Osteoblast (primary cell): ENCODE measurements at regions not wholly inside any gene's neighbourhood (a gene's known extent, or its start where the extent isn't known, plus 50 kb on each side); places are given as distances from the start of the nearest gene placed in this dataset.

ENCODE experiments used
- DNase-seq: peaks from one replicate; pipeline ENCODE4 v3.0.0; 2011; ENCODE audit warnings: low spot score, mixed read lengths; ENCODE audit not compliant: insufficient read length; ENCODE audit errors: missing footprints
- H2AFZ ChIP-seq: 2 replicates; pipeline ENCODE4 v1.6.0; 2011; ENCODE audit warnings: mild to moderate bottlenecking, low read length
- H3K27ac ChIP-seq: 2 replicates; pipeline ENCODE4 v1.5.1; 2011; ENCODE audit warnings: mild to moderate bottlenecking, low read depth, low read length, moderate library complexity
- H3K27me3 ChIP-seq: 2 replicates; pipeline ENCODE4 v1.6.0; 2012; ENCODE audit warnings: mild to moderate bottlenecking, control low read depth, inconsistent platforms, low read length, moderate library complexity; ENCODE audit not compliant: insufficient read depth
- H3K36me3 ChIP-seq: 2 replicates; pipeline ENCODE4 v1.5.1; 2011; ENCODE audit warnings: mild to moderate bottlenecking, low read length, control low read depth, moderate library complexity; ENCODE audit not compliant: insufficient read depth
- H3K4me1 ChIP-seq: 2 replicates; pipeline ENCODE4 v1.5.1; 2011; ENCODE audit warnings: mild to moderate bottlenecking, low read length, control low read depth, moderate library complexity; ENCODE audit not compliant: insufficient read depth
- H3K4me2 ChIP-seq: 2 replicates; pipeline ENCODE4 v1.6.0; 2011; ENCODE audit warnings: mild to moderate bottlenecking, low read length; ENCODE audit not compliant: insufficient read depth
- H3K4me3 ChIP-seq: fragments of 200-600 bp; sonication (generic); 3 replicates; pipeline ENCODE4 v1.5.1; 2012; ENCODE audit warnings: mild to moderate bottlenecking, low read length, inconsistent platforms; ENCODE audit not compliant: insufficient read depth
- H3K79me2 ChIP-seq: 2 replicates; pipeline ENCODE4 v1.6.0; 2012; ENCODE audit warnings: mild to moderate bottlenecking, low read length, control low read depth, inconsistent platforms; ENCODE audit not compliant: insufficient read depth
- H3K9me3 ChIP-seq: 2 replicates; pipeline ENCODE4 v1.5.1; 2011; ENCODE audit warnings: low read depth, low read length, control low read depth
- H4K20me1 ChIP-seq: 2 replicates; pipeline ENCODE4 v1.6.0; 2012; ENCODE audit warnings: mild to moderate bottlenecking, low read length, control low read depth; ENCODE audit not compliant: insufficient read depth
- TF ChIP-seq, protein P1 (sequence below): IDR thresholded peaks from 2 replicates; pipeline ENCODE4 v1.5.1; 2011; ENCODE audit warnings: mild to moderate bottlenecking, low read depth, low read length, moderate library complexity; ENCODE audit errors: extremely low read depth

DNA sequence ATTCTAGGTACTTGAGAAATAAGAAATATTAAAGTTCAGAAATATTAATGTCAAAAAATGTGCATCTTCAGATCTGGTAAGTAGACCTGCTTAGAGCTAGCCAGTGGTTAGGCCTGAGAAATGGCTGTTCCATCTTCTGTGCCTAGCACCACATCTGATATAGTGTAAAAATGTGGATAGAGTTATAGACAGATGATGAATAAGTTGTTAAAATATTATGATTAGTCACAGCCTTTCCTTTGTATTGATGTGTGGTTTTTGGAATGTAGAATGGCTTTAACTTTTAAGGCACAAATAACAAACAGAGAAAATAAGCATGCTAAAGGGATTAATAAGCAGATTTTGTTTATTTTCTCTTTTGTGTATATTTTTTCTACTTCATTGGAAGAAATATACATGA, 133.5 kb upstream of the NUDT6 start:
- H3K36me3 ChIP-seq, result no peaks in the 10 kb centered on the region
- no peak overlapping the region for H3K27ac ChIP-seq
- no peaks in the 10 kb centered on the region for H3K27me3 ChIP-seq
- H2AFZ ChIP-seq, result no peak overlapping the region
- no peak overlapping the region for H3K4me2 ChIP-seq
- no peaks in the 10 kb centered on the region for H4K20me1 ChIP-seq
- peaks cover 1% of the 10 kb centered on the region for H3K9me3 ChIP-seq
- H3K4me1 ChIP-seq, result peaks cover 9% of the 10 kb centered on the region
- H3K79me2 ChIP-seq, result peaks cover 9% of the 10 kb centered on the region
- H3K4me3 ChIP-seq, result no peak overlapping the region
- peak; percentile 79 for DNase-seq
- TF ChIP-seq, protein P1, sequence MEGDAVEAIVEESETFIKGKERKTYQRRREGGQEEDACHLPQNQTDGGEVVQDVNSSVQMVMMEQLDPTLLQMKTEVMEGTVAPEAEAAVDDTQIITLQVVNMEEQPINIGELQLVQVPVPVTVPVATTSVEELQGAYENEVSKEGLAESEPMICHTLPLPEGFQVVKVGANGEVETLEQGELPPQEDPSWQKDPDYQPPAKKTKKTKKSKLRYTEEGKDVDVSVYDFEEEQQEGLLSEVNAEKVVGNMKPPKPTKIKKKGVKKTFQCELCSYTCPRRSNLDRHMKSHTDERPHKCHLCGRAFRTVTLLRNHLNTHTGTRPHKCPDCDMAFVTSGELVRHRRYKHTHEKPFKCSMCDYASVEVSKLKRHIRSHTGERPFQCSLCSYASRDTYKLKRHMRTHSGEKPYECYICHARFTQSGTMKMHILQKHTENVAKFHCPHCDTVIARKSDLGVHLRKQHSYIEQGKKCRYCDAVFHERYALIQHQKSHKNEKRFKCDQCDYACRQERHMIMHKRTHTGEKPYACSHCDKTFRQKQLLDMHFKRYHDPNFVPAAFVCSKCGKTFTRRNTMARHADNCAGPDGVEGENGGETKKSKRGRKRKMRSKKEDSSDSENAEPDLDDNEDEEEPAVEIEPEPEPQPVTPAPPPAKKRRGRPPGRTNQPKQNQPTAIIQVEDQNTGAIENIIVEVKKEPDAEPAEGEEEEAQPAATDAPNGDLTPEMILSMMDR, result no peak

DNA sequence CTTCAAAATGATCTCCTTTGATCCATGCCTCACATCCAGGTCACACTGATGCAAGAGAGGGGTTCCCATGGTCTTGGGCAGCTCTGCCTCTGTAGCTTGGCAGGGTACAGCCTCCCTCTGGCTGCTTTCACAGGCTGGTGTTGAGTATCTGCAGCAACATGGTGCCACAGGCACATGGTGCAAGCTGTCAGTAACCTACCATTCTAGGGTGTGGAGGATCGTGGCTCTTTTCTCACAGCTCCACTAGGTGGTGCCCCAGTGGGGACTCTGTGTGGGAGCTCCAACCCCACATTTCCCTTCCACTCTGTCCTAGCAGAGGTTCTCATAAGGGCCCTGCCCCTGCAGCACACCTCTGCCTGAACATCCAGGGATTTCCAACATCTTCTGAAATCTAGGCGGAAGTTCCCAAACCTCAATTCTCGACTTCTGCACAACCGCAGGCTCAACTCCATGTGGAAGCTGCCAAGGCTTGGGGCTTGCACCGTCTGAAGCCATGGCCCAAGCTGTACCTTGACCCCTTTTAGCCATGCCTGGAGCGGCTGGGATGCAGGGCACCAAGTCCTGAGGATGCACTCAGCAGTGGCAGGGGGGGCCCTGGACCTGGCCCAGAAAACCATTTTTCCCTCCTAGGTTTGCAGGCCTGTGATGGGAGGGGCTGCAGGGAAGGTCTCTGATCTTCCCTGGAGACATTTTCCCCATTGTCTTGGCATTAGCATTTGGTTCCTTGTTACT, 137.8 kb upstream of the NUDT6 start:
- no peak overlapping the region for H3K4me2 ChIP-seq
- H3K27me3 ChIP-seq, result no peaks in the 10 kb centered on the region
- H2AFZ ChIP-seq, result no peak overlapping the region
- H3K79me2 ChIP-seq, result no peaks in the 10 kb centered on the region
- no peaks in the 10 kb centered on the region for H4K20me1 ChIP-seq
- DNase-seq, result no peak
- no peaks in the 10 kb centered on the region for H3K9me3 ChIP-seq
- peaks cover 9% of the 10 kb centered on the region for H3K4me1 ChIP-seq
- TF ChIP-seq, protein P1, result no peak
- H3K4me3 ChIP-seq, result no peak overlapping the region
- no peak overlapping the region for H3K27ac ChIP-seq
- no peaks in the 10 kb centered on the region for H3K36me3 ChIP-seq

DNA sequence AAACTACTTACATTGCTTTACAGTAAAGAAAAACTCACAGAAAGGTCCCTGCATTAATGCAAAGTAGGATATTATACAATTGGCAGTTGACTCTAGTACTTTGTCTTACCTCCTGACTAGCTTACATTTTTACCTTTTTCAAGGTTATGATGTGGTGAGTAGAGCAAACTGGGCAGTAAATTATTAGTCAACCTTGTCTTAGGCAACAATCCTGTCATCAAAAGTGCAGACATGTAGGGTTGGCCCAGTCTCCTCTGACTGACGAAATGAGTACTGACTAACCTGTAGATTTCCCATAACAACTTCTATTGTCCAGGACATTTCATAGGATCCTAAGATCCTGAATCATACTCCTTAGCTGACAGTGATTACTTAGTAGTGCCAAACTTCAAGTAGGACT, 142.0 kb upstream of the NUDT6 start:
- peak; percentile 22 for DNase-seq

DNA sequence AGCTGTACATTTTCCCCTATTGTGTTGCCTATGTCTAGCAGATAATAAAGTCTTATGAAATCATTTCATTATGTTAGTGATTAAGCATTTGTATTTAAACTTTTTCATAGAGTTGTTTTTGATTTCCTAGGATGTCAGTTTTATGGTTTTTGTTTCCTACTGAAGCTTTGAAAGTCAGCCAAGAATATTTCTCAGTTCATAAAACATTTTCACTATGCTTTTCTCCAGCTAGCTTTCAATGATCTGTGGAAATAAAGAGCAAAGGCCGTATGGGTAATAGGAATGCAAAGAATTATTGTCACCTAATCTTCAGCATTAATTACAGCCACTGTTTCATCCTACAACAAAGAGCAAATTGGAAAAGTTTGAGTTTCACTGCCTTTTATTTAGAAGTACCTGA, 145.7 kb upstream of the NUDT6 start:
- Histone ChIP-seq H3K27me3 (no peaks in the 10 kb centered on the region), H3K4me2 (no peak overlapping the region), H3K27ac (no peak overlapping the region), H3K4me3 (no peak overlapping the region), H3K36me3 (no peaks in the 10 kb centered on the region), H3K79me2 (no peaks in the 10 kb centered on the region), H2AFZ (no peak overlapping the region), H3K9me3 (no peaks in the 10 kb centered on the region), H4K20me1 (no peaks in the 10 kb centered on the region), H3K4me1 (no peaks in the 10 kb centered on the region)
- TF ChIP-seq, protein P1, result no peak
- peak; percentile 41 for DNase-seq

More for the DNA sequence above, 142.0 kb upstream of the NUDT6 start:
- Histone ChIP-seq H3K27me3 (no peaks in the 10 kb centered on the region), H2AFZ (no peak overlapping the region), H3K27ac (no peak overlapping the region), H3K9me3 (no peaks in the 10 kb centered on the region), H3K4me2 (no peak overlapping the region), H3K4me1 (no peaks in the 10 kb centered on the region), H3K79me2 (no peaks in the 10 kb centered on the region), H4K20me1 (no peaks in the 10 kb centered on the region), H3K4me3 (no peak overlapping the region), H3K36me3 (no peaks in the 10 kb centered on the region)
- TF ChIP-seq, protein P1, result no peak
